ENCODE measurements at regions not wholly inside any gene's neighbourhood (a gene's known extent, or its start where the extent isn't known, plus 50 kb on each side); places are given as distances from the start of the nearest gene placed in this dataset.
"Not testable (repeated sequence)": the region's sequence is repeated elsewhere in the genome, so short reads cannot be mapped to it uniquely, and the experiment has no call there.

DNA sequence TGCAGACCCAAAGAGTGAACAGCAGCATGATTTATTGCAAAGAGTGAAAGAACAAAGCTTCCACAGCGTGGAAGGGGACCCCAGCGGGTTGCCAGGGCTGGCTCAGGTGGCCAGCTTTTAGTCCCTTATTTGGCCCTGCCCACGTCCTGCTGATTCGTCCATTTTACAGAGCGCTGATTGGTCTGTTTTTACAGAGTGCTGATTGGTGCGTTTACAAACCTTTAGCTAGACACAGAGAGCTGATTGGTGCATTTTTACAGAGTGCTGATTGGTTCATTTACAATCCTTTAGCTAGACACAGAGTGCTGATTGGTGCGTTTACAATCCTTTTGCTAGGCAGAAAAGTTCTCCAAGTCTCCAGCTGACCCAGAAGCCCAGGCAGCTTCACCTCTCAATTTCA is 128.5 kb upstream of the AHI1 start:
- not testable (repeated sequence) for TF ChIP-seq ZNF384 (IDR thresholded peaks at IDR 0.05); ELF4 (IDR thresholded peaks at IDR 0.05); HDGF (IDR thresholded peaks at IDR 0.05; ENCODE audit: borderline replicate concordance); FOXK2 (IDR thresholded peaks at IDR 0.05); L3MBTL2 (conservative IDR thresholded peaks at IDR 0.05); ARNT (IDR thresholded peaks at IDR 0.05); LEF1 (IDR thresholded peaks at IDR 0.05; ENCODE audit: borderline replicate concordance); FOXM1 (IDR thresholded peaks at IDR 0.05; ENCODE audit: borderline replicate concordance)
- TF ChIP-seq, protein P1, sequence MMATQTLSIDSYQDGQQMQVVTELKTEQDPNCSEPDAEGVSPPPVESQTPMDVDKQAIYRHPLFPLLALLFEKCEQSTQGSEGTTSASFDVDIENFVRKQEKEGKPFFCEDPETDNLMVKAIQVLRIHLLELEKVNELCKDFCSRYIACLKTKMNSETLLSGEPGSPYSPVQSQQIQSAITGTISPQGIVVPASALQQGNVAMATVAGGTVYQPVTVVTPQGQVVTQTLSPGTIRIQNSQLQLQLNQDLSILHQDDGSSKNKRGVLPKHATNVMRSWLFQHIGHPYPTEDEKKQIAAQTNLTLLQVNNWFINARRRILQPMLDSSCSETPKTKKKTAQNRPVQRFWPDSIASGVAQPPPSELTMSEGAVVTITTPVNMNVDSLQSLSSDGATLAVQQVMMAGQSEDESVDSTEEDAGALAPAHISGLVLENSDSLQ (IDR thresholded peaks at IDR 0.05) = not testable (repeated sequence)

All from HEK293T (cell line).